GM12878 (cell line): ENCODE measurements at regions not wholly inside any gene's neighbourhood (a gene's known extent, or its start where the extent isn't known, plus 50 kb on each side); places are given as distances from the start of the nearest gene placed in this dataset.

ENCODE experiments used
- ATAC-seq: fragments of 200-7000 bp; cut with Tn5 transposase; 3 replicates; pipeline ENCODE4 v1.9.1; 2020; ENCODE audit warnings: mild to moderate bottlenecking, moderate library complexity
- BruUV-seq: library from RNA; stranded (reverse); fragments of 400-500 nt; replicated peaks from 2 replicates; lab custom pipeline; 2021; lab: Mats Ljungman, UMichigan
- CTCF ChIA-PET: fragments of 300-600 bp; sonication (Branson Sonifier 250); formaldehyde crosslinking; extraction: SDS; loops from one replicate; lab custom pipeline; 2021; ENCODE audit warnings: inconsistent platforms; lab: Yijun Ruan, JAX
- POLR2A ChIA-PET: fragments of 350-600 bp; formaldehyde crosslinking; extraction: SDS; loops from one replicate; lab custom pipeline; 2021; ENCODE audit warnings: inconsistent platforms; lab: Charles Lee
- RAD21 ChIA-PET: fragments of 300-600 bp; sonication (Branson Sonifier 250); formaldehyde crosslinking; loops from one replicate; lab custom pipeline; 2023; ENCODE audit warnings: antibody characterized with exemption; ENCODE audit not compliant: unreplicated experiment; lab: Charles Lee
- SMC1A ChIA-PET: fragments of 300-600 bp; sonication (Branson Sonifier 250); formaldehyde crosslinking; loops from one replicate; lab custom pipeline; 2023; ENCODE audit not compliant: unreplicated experiment, uncharacterized antibody; lab: Charles Lee
- DNase-seq: peaks from one replicate; pipeline ENCODE4 v3.0.0-alpha.2; 2011; ENCODE audit warnings: low read depth, low spot score
- FAIRE-seq: peaks from 3 replicates; lab custom pipeline; 2011; peaks lifted over from hg19 to GRCh38; lab: Jason Lieb, UNC
- H2AFZ ChIP-seq: 2 replicates; pipeline ENCODE4 v1.6.0; 2011; ENCODE audit warnings: low read depth, low read length, control low read depth; ENCODE audit not compliant: control insufficient read depth
- H3K27ac ChIP-seq: 2 replicates; pipeline ENCODE4 v1.5.1; 2011; ENCODE audit warnings: control low read depth; ENCODE audit not compliant: control insufficient read depth, insufficient read depth
- H3K27me3 ChIP-seq, 2 experiments: replicated peaks in 1 of 2; 2 replicates each; pipeline versions ENCODE4 v1.6.0 to v1.6.1; 2011; ENCODE audit warnings: low read length in 1 of 2; ENCODE audit not compliant: control insufficient read depth in 2 of 2, insufficient read depth in 2 of 2
- H3K36me3 ChIP-seq, 2 experiments: 2 replicates each; pipeline ENCODE4 v1.5.1; 2011; ENCODE audit warnings: low read length in 1 of 2; ENCODE audit not compliant: control insufficient read depth in 2 of 2, insufficient read depth in 2 of 2
- H3K4me1 ChIP-seq: 2 replicates; pipeline ENCODE4 v1.6.1; 2011; ENCODE audit warnings: mild to moderate bottlenecking, low read length, moderate library complexity, mixed read lengths; ENCODE audit not compliant: control insufficient read depth, insufficient read depth
- H3K4me2 ChIP-seq: 2 replicates; pipeline ENCODE4 v1.6.0; 2011; ENCODE audit warnings: control low read depth; ENCODE audit not compliant: control insufficient read depth, insufficient read depth
- H3K4me3 ChIP-seq: fragments of 200-600 bp; sonication (generic); 2 replicates; pipeline ENCODE4 v1.5.1; 2016
- H3K79me2 ChIP-seq: 2 replicates; pipeline ENCODE4 v1.6.0; 2011; ENCODE audit warnings: low read length; ENCODE audit not compliant: control insufficient read depth, insufficient read depth
- H3K9ac ChIP-seq: 2 replicates; pipeline ENCODE4 v1.8.0; 2011; ENCODE audit warnings: low read length, control low read depth, mixed read lengths; ENCODE audit not compliant: control insufficient read depth, insufficient read depth
- H3K9me3 ChIP-seq: replicated peaks from 3 replicates; pipeline ENCODE4 v1.5.1; 2011; ENCODE audit warnings: mild to moderate bottlenecking, low read length; ENCODE audit not compliant: control insufficient read depth, insufficient read depth
- H4K20me1 ChIP-seq: 2 replicates; pipeline ENCODE4 v1.6.0; 2011; ENCODE audit not compliant: control insufficient read depth, insufficient read depth
- CHD2 ChIP-seq: IDR thresholded peaks from 2 replicates; pipeline ENCODE4 v1.6.1; 2011; ENCODE audit warnings: low read depth, low read length, improper control_type of control experiment, borderline replicate concordance
- MLLT1 ChIP-seq: fragments of 450-650 bp; IDR thresholded peaks from 2 replicates; pipeline ENCODE4 v1.6.1; 2016; ENCODE audit warnings: mild to moderate bottlenecking
- MTA2 ChIP-seq: fragments of 450-650 bp; IDR thresholded peaks from 2 replicates; pipeline ENCODE4 v1.6.1; 2016; ENCODE audit warnings: low read depth, mild to moderate bottlenecking, moderate library complexity
- MXI1 ChIP-seq: fragments of 150-350 bp; IDR thresholded peaks from 2 replicates; pipeline ENCODE4 v1.6.1; 2011; ENCODE audit warnings: low read depth, mild to moderate bottlenecking, inconsistent platforms, low read length, improper control_type of control experiment
- POLR2A ChIP-seq: IDR thresholded peaks from 2 replicates; pipeline ENCODE4 v1.6.1; 2011; ENCODE audit warnings: low read depth, mild to moderate bottlenecking, low read length
- YY1 ChIP-seq: IDR thresholded peaks from 2 replicates; pipeline ENCODE4 v1.6.1; 2011; ENCODE audit warnings: low read depth, mild to moderate bottlenecking, low read length
- ZBTB4 ChIP-seq: fragments of 450-650 bp; formaldehyde crosslinking; IDR thresholded peaks from 2 replicates; pipeline ENCODE4 v1.4.0; 2022; ENCODE audit warnings: mild to moderate bottlenecking, moderate library complexity
- WGBS: methylation state at CpG from one replicate; pipeline ENCODE4 v1.1.6; 2016; ENCODE audit warnings: low lambda C conversion rate; ENCODE audit not compliant: insufficient replicate concordance, insufficient coverage; ENCODE audit errors: missing lambda C conversion rate; 5-methylcytosine and 5-hydroxymethylcytosine counted together
- in situ Hi-C: fragments of 300-500 bp; cut with MboI; formaldehyde crosslinking; loops from 9 replicates; pipeline ENCODE4 v1.14.3; 2018; ENCODE audit warnings: mixed read lengths
- intact Hi-C: fragments of 100-400 bp; cut with micrococcal nuclease; formaldehyde crosslinking; loops from one replicate; pipeline ENCODE4 v1.14.2; 2022; ENCODE audit not compliant: unreplicated experiment
- TF ChIP-seq, protein P1 (sequence below): fragments of 450-650 bp; IDR thresholded peaks from 2 replicates; pipeline ENCODE4 v1.6.1; 2017; ENCODE audit warnings: mild to moderate bottlenecking, moderate library complexity
- TF ChIP-seq, protein P2 (sequence below): fragments of 450-650 bp; IDR thresholded peaks from 2 replicates; pipeline ENCODE4 v1.6.1; 2014; ENCODE audit warnings: mild to moderate bottlenecking
- TF ChIP-seq, protein P3 (sequence below): fragments of 450-650 bp; IDR thresholded peaks from 2 replicates; pipeline ENCODE4 v1.6.1; 2017; ENCODE audit warnings: mild to moderate bottlenecking, moderate library complexity

GRCh38 chr5:99702565-99702964, 773.8 kb upstream of the CHD1 start:
- no peak overlapping the region for H3K27ac ChIP-seq
- no peaks in the 10 kb centered on the region for H3K79me2 ChIP-seq
- SMC1A ChIA-PET, result no interaction called here
- no peaks in the 10 kb centered on the region for H3K36me3 ChIP-seq
- intact Hi-C loops, result no loop called here
- H2AFZ ChIP-seq, result no peak overlapping the region
- POLR2A ChIA-PET, result no interaction called here
- no peaks in the 10 kb centered on the region for H3K9me3 ChIP-seq
- H3K4me1 ChIP-seq, result no peaks in the 10 kb centered on the region
- FAIRE-seq (no peak), ATAC-seq (no peak), DNase-seq (no peak)
- H3K9ac ChIP-seq, result no peak overlapping the region
- BruUV-seq, result no TSS peak
- 17% methylated on average over 5 of the region's 5 CpGs for WGBS
- CTCF ChIA-PET, result no interaction called here
- H3K4me2 ChIP-seq, result no peak overlapping the region
- no peak overlapping the region for H3K4me3 ChIP-seq
- RAD21 ChIA-PET, result no interaction called here
- H3K27me3 ChIP-seq, result no peaks in the 10 kb centered on the region
- in situ Hi-C loops, result no loop called here
- no peaks in the 10 kb centered on the region for H4K20me1 ChIP-seq
- no peak for TF ChIP-seq MTA2
- no peak for TF ChIP-seq ZBTB4
- TF ChIP-seq, protein P1, sequence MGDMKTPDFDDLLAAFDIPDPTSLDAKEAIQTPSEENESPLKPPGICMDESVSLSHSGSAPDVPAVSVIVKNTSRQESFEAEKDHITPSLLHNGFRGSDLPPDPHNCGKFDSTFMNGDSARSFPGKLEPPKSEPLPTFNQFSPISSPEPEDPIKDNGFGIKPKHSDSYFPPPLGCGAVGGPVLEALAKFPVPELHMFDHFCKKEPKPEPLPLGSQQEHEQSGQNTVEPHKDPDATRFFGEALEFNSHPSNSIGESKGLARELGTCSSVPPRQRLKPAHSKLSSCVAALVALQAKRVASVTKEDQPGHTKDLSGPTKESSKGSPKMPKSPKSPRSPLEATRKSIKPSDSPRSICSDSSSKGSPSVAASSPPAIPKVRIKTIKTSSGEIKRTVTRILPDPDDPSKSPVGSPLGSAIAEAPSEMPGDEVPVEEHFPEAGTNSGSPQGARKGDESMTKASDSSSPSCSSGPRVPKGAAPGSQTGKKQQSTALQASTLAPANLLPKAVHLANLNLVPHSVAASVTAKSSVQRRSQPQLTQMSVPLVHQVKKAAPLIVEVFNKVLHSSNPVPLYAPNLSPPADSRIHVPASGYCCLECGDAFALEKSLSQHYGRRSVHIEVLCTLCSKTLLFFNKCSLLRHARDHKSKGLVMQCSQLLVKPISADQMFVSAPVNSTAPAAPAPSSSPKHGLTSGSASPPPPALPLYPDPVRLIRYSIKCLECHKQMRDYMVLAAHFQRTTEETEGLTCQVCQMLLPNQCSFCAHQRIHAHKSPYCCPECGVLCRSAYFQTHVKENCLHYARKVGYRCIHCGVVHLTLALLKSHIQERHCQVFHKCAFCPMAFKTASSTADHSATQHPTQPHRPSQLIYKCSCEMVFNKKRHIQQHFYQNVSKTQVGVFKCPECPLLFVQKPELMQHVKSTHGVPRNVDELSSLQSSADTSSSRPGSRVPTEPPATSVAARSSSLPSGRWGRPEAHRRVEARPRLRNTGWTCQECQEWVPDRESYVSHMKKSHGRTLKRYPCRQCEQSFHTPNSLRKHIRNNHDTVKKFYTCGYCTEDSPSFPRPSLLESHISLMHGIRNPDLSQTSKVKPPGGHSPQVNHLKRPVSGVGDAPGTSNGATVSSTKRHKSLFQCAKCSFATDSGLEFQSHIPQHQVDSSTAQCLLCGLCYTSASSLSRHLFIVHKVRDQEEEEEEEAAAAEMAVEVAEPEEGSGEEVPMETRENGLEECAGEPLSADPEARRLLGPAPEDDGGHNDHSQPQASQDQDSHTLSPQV, result no peak
- TF ChIP-seq MXI1, result no peak
- TF ChIP-seq MLLT1, result no peak
- TF ChIP-seq, protein P2, sequence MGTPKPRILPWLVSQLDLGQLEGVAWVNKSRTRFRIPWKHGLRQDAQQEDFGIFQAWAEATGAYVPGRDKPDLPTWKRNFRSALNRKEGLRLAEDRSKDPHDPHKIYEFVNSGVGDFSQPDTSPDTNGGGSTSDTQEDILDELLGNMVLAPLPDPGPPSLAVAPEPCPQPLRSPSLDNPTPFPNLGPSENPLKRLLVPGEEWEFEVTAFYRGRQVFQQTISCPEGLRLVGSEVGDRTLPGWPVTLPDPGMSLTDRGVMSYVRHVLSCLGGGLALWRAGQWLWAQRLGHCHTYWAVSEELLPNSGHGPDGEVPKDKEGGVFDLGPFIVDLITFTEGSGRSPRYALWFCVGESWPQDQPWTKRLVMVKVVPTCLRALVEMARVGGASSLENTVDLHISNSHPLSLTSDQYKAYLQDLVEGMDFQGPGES, result no peak
- no peak for TF ChIP-seq POLR2A
- no peak for TF ChIP-seq YY1
- no peak for TF ChIP-seq CHD2
- TF ChIP-seq, protein P3, sequence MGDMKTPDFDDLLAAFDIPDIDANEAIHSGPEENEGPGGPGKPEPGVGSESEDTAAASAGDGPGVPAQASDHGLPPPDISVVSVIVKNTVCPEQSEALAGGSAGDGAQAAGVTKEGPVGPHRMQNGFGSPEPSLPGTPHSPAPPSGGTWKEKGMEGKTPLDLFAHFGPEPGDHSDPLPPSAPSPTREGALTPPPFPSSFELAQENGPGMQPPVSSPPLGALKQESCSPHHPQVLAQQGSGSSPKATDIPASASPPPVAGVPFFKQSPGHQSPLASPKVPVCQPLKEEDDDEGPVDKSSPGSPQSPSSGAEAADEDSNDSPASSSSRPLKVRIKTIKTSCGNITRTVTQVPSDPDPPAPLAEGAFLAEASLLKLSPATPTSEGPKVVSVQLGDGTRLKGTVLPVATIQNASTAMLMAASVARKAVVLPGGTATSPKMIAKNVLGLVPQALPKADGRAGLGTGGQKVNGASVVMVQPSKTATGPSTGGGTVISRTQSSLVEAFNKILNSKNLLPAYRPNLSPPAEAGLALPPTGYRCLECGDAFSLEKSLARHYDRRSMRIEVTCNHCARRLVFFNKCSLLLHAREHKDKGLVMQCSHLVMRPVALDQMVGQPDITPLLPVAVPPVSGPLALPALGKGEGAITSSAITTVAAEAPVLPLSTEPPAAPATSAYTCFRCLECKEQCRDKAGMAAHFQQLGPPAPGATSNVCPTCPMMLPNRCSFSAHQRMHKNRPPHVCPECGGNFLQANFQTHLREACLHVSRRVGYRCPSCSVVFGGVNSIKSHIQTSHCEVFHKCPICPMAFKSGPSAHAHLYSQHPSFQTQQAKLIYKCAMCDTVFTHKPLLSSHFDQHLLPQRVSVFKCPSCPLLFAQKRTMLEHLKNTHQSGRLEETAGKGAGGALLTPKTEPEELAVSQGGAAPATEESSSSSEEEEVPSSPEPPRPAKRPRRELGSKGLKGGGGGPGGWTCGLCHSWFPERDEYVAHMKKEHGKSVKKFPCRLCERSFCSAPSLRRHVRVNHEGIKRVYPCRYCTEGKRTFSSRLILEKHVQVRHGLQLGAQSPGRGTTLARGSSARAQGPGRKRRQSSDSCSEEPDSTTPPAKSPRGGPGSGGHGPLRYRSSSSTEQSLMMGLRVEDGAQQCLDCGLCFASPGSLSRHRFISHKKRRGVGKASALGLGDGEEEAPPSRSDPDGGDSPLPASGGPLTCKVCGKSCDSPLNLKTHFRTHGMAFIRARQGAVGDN, result no peak
